Upper lobe of left lung (tissue), 4 donors: ENCODE measurements at regions not wholly inside any gene's neighbourhood (a gene's known extent, or its start where the extent isn't known, plus 50 kb on each side); places are given as distances from the start of the nearest gene placed in this dataset.

ENCODE experiments used
- POLR2A ChIP-seq, 4 donors: fragments of 450-650 bp; IDR thresholded peaks; one replicate each; pipeline ENCODE4 v1.5.1; 2016 to 2017; ENCODE audit warnings: antibody characterized with exemption in 4 of 4, mild to moderate bottlenecking in 2 of 4
- POLR2AphosphoS5 ChIP-seq, 2 donors: sonication (generic); formaldehyde crosslinking; IDR thresholded peaks; one replicate each; pipeline ENCODE4 v1.5.1; 2017; ENCODE audit warnings: antibody characterized with exemption in 2 of 2

DNA sequence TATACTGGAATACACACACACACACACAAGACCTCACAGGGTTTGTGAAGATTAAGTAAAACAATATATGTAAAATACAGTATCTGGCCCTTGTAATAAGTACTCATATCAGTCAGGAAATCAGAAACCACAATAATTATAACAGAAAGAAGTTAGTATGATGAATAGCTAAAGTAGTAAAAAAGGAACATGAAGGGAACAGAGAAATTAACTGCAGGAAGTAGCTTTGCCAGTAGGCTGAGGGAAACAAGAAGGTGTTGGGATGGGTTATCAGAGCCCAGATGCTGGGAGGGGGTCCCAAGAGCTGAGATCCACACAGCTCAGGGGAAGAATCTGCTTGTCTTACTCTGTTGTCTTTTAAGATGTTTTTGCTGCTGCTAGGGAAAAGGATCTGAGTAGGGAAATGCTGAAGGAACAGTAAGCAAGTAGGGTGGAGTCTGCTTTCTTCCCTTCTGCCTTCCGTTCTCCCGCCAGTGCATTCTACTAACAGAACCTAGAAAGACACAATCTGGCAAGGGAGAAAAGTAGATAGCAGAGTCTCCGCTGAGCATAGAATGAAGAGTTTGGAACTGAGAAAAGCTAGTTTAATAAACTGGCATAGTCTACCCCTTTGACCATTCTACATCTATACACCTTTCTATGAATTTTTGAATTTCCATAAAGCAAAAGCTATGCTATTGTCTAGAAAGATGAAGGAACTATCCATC, 55.3 kb upstream of the ALDH1A1 start:
- TF ChIP-seq POLR2AphosphoS5 (IDR thresholded peaks at IDR 0.05), result no peak
- TF ChIP-seq POLR2A (IDR thresholded peaks at IDR 0.05), result no peak
